ENCODE measurements at regions not wholly inside any gene's neighbourhood (a gene's known extent, or its start where the extent isn't known, plus 50 kb on each side); places are given as distances from the start of the nearest gene placed in this dataset.
"Not testable (repeated sequence)": the region's sequence is repeated elsewhere in the genome, so short reads cannot be mapped to it uniquely, and the experiment has no call there.

DNA sequence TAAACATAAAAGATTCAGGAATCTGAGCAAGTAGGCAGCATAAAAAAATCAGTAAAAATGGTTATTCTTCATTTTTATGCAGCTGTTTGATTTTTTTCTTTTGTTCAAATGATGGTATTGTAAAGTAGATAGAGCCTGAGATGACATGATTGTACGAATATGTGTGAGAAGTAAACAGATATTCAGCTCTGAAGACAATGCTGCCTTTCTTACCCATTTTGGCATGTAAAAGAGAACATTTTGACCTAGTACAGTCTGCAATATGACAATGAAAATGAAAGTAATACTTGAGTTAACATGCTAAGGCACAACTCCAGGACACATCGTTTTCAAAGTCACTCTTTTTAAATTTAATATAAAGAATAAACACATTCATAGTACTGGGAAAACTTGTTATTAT is 95.7 kb upstream of the NCAM2 start:
- Histone ChIP-seq H3K4me1 (ENCODE audit: low read depth) (no peaks in the 10 kb centered on the region), H3K4me3 (no peak overlapping the region), H3K36me3 (ENCODE audit: low read depth) (no peaks in the 10 kb centered on the region), H3K9me3 (no peaks in the 10 kb centered on the region)
- no peak for ATAC-seq
- intact Hi-C loops (cut with DNase I, micrococcal nuclease): no loop called here
- no peak for DNase-seq
- TF ChIP-seq, protein P1, sequence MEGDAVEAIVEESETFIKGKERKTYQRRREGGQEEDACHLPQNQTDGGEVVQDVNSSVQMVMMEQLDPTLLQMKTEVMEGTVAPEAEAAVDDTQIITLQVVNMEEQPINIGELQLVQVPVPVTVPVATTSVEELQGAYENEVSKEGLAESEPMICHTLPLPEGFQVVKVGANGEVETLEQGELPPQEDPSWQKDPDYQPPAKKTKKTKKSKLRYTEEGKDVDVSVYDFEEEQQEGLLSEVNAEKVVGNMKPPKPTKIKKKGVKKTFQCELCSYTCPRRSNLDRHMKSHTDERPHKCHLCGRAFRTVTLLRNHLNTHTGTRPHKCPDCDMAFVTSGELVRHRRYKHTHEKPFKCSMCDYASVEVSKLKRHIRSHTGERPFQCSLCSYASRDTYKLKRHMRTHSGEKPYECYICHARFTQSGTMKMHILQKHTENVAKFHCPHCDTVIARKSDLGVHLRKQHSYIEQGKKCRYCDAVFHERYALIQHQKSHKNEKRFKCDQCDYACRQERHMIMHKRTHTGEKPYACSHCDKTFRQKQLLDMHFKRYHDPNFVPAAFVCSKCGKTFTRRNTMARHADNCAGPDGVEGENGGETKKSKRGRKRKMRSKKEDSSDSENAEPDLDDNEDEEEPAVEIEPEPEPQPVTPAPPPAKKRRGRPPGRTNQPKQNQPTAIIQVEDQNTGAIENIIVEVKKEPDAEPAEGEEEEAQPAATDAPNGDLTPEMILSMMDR (IDR thresholded peaks at IDR 0.05): no peak

DNA sequence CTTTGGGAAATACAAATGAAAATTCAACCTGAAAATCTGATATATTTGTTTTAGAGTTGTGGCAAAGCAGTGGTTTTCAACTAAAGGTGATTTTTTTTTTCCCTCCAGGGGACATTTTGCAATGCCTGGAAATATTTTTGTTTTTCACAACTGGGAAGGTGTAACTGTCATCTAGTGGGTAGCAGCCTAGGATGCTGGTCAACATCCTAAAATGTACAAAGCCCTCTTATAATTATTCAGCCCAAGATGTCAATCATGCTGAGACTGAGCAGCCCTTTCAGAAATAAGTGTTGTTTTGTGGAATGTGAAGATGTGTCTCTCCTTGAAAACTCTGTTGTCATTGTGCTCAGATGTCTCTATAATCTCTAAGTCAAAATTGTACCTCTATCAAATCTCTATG is 95.2 kb upstream of the NCAM2 start:
- ATAC-seq (no peak), DNase-seq (no peak)
- no peaks in the 10 kb centered on the region for H3K4me1 ChIP-seq (ENCODE audit: low read depth)
- TF ChIP-seq, protein P1 (IDR thresholded peaks at IDR 0.05): no peak
- H3K36me3 ChIP-seq (ENCODE audit: low read depth): no peaks in the 10 kb centered on the region
- H3K9me3 ChIP-seq: no peaks in the 10 kb centered on the region
- no peak overlapping the region for H3K4me3 ChIP-seq
- intact Hi-C loops (cut with DNase I, micrococcal nuclease): no loop called here

DNA sequence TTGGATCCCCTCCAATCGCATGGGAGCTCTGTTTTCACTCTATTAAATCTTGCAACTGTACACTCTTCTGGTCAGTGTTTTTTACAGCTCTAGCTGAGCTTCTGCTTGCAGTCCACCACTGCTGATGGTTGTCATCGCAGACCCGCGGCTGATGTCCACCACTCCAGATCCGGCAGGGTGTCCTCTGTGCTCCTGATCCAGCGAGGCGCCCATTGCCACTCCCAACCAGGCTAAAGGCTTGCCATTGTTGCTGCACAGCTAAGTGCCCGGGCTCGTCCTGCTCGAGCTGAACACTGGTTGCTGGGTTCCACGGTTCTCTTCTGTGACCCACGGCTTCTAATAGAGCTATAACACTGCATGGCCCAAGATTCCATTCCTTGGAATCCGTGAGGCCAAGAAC is 70.7 kb upstream of the NCAM2 start:
- H3K9me3 ChIP-seq; ATAC-seq; intact Hi-C loops (cut with DNase I, micrococcal nuclease); H3K4me1 ChIP-seq (ENCODE audit: low read depth); H3K4me3 ChIP-seq; DNase-seq; H3K36me3 ChIP-seq (ENCODE audit: low read depth): not testable (repeated sequence)

DNA sequence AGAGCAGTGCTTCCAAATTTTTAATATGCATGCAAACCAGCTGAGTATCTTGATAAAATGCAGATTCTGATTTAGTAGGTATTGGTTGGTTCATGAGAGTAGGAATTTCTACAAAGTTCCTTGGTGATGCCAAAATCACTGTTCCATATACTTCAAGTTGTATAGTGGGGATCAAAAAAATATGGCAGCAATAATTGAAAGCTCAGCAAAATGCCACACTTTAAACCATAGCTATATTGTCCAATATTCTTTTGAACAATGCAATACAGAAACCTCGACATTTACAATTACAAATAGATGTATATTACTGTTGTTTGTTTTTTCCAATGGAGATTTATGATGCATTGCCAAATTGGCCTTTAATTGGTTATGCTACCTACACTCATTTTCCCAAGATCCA is 55.7 kb upstream of the NCAM2 start:
- H3K9me3 ChIP-seq: no peaks in the 10 kb centered on the region
- DNase-seq (no peak), ATAC-seq (no peak)
- no peaks in the 10 kb centered on the region for H3K36me3 ChIP-seq (ENCODE audit: low read depth)
- TF ChIP-seq, protein P1 (IDR thresholded peaks at IDR 0.05): no peak
- no peaks in the 10 kb centered on the region for H3K4me1 ChIP-seq (ENCODE audit: low read depth)
- intact Hi-C loops (cut with DNase I, micrococcal nuclease): no loop called here
- H3K4me3 ChIP-seq: no peak overlapping the region

DNA sequence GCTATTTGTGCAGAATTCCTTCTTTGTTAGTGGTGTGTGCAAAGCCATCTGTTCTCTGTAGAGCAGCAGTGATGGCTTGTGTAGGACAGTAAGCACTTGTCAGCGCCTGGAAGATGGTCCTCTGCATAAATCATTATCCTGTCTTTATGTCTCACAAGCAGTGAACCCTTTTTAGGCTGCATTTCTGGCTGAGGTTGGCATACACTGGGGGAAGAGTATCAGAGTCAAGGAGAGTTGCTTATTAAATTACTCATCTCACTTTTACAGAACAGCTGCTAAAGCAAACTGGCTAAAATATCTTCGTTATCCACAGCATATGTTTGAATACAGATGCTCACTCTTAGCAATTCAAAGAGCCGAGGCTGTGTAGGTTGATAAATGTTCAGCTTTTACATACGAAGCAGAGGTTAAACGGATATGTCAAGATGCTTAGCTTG is 54.6 kb upstream of the NCAM2 start:
- H3K36me3 ChIP-seq (ENCODE audit: low read depth): no peaks in the 10 kb centered on the region
- TF ChIP-seq, protein P1 (IDR thresholded peaks at IDR 0.05): no peak
- intact Hi-C loops (cut with DNase I, micrococcal nuclease): no loop called here
- no peak overlapping the region for H3K4me3 ChIP-seq
- no peak for ATAC-seq
- no peaks in the 10 kb centered on the region for H3K9me3 ChIP-seq
- DNase-seq: no peak
- H3K4me1 ChIP-seq (ENCODE audit: low read depth): no peaks in the 10 kb centered on the region

DNA sequence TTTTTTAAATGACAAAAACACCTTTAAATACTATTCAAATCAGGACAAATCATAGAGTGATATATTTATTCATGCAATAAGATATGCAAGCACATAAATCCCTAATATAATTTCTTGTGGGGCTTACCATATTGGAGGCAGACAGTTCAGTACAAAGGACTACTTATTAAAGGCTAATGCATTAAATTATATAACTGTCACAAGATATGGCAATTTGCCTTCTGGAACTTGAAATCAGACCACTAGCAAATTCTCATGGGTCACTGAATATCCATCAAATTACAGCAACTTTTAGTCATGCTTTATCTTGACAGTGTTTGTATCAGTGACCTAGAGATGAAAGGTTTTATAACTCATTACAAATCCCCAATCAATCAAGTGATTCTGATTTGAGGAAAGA is 54.1 kb upstream of the NCAM2 start:
- no peaks in the 10 kb centered on the region for H3K4me1 ChIP-seq (ENCODE audit: low read depth)
- TF ChIP-seq, protein P1 (IDR thresholded peaks at IDR 0.05): no peak
- no peaks in the 10 kb centered on the region for H3K36me3 ChIP-seq (ENCODE audit: low read depth)
- no peak overlapping the region for H3K4me3 ChIP-seq
- DNase-seq: no peak
- H3K9me3 ChIP-seq: no peaks in the 10 kb centered on the region
- no peak for ATAC-seq
- intact Hi-C loops (cut with DNase I, micrococcal nuclease): no loop called here
